Glutamatergic neuron (in vitro differentiated cells): ENCODE measurements at regions not wholly inside any gene's neighbourhood (a gene's known extent, or its start where the extent isn't known, plus 50 kb on each side); places are given as distances from the start of the nearest gene placed in this dataset.

Experiments
- DNase-seq: peaks from one replicate; pipeline ENCODE4 v3.0.0; 2022
- H3K27ac Mint-ChIP-seq: one replicate; pipeline ENCODE4 v1.8.0; 2020; ENCODE audit warnings: mild to moderate bottlenecking, mixed read lengths, inconsistent platforms; ENCODE audit not compliant: unreplicated experiment
- H3K27me3 Mint-ChIP-seq: one replicate; pipeline ENCODE4 v1.8.0; 2020; ENCODE audit warnings: mild to moderate bottlenecking, moderate library complexity, mixed read lengths, inconsistent platforms; ENCODE audit not compliant: unreplicated experiment
- H3K36me3 Mint-ChIP-seq: one replicate; pipeline ENCODE4 v1.8.0; 2020; ENCODE audit warnings: mild to moderate bottlenecking, mixed read lengths, inconsistent platforms; ENCODE audit not compliant: unreplicated experiment
- H3K4me1 Mint-ChIP-seq: one replicate; pipeline ENCODE4 v1.8.0; 2020; ENCODE audit warnings: mild to moderate bottlenecking, low read depth, mixed read lengths, inconsistent platforms; ENCODE audit not compliant: unreplicated experiment
- H3K4me3 Mint-ChIP-seq: one replicate; pipeline ENCODE4 v1.8.0; 2020; ENCODE audit warnings: mild to moderate bottlenecking, mixed read lengths, inconsistent platforms; ENCODE audit not compliant: unreplicated experiment
- H3K9me3 Mint-ChIP-seq: one replicate; pipeline ENCODE4 v1.8.0; 2020; ENCODE audit warnings: mild to moderate bottlenecking, moderate library complexity, mixed read lengths, inconsistent platforms; ENCODE audit not compliant: unreplicated experiment
- TF ChIP-seq, protein P1 (sequence below): fragments of 200-600 bp; sonication (generic); IDR thresholded peaks from one replicate; pipeline ENCODE4 v1.5.0; 2021; ENCODE audit not compliant: partially characterized antibody, unreplicated experiment

- Mint-ChIP-seq H3K4me3 (no peak overlapping the region), H3K9me3 (peaks cover 21% of the 10 kb centered on the region), H3K27me3 (peaks cover 24% of the 10 kb centered on the region), H3K4me1 (peaks cover 37% of the 10 kb centered on the region), H3K36me3 (no peaks in the 10 kb centered on the region), H3K27ac (no peak overlapping the region)
- no peak for DNase-seq
- TF ChIP-seq, protein P1, sequence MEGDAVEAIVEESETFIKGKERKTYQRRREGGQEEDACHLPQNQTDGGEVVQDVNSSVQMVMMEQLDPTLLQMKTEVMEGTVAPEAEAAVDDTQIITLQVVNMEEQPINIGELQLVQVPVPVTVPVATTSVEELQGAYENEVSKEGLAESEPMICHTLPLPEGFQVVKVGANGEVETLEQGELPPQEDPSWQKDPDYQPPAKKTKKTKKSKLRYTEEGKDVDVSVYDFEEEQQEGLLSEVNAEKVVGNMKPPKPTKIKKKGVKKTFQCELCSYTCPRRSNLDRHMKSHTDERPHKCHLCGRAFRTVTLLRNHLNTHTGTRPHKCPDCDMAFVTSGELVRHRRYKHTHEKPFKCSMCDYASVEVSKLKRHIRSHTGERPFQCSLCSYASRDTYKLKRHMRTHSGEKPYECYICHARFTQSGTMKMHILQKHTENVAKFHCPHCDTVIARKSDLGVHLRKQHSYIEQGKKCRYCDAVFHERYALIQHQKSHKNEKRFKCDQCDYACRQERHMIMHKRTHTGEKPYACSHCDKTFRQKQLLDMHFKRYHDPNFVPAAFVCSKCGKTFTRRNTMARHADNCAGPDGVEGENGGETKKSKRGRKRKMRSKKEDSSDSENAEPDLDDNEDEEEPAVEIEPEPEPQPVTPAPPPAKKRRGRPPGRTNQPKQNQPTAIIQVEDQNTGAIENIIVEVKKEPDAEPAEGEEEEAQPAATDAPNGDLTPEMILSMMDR: peak; percentile 17
Measured at GRCh38 chr16:85452364-85453193, 160.5 kb upstream of the GSE1 start.

DNA sequence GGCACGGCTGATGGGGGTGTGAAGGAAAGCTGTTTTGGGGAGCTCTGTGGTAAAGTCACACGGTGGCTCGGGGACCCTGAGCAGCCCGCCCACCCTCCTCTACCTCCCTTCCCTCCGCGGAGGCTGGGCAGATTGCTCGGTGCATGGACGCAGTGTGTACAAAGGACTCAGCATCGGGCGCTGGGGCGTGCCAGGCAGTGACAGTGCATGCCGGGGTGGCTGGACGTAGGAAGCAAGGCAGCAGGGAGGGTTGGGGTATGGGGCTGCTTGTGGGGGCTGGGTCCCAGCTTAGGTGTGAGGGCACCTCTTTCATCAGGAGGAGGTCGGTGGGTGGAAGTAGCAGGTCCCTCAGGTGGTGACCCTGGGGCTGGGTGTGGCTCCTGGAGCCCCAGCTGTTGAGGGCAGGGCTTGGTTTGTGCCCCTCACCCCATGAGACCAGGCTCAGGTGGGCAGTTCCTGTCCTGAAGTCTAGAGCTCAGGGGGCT lies 159.9 kb upstream of the GSE1 start:
- peaks cover 23% of the 10 kb centered on the region for H3K27me3 Mint-ChIP-seq
- H3K27ac Mint-ChIP-seq: no peak overlapping the region
- H3K36me3 Mint-ChIP-seq: no peaks in the 10 kb centered on the region
- H3K9me3 Mint-ChIP-seq: peaks cover 19% of the 10 kb centered on the region
- TF ChIP-seq, protein P1: no peak
- no peak overlapping the region for H3K4me3 Mint-ChIP-seq
- DNase-seq: no peak
- H3K4me1 Mint-ChIP-seq: peaks cover 33% of the 10 kb centered on the region

- no peak for DNase-seq
- Mint-ChIP-seq H3K27ac (no peak overlapping the region), H3K27me3 (peaks cover 21% of the 10 kb centered on the region), H3K9me3 (peaks cover 18% of the 10 kb centered on the region), H3K4me3 (no peak overlapping the region), H3K4me1 (peaks cover 32% of the 10 kb centered on the region), H3K36me3 (no peaks in the 10 kb centered on the region)
- TF ChIP-seq, protein P1: no peak
Measured at GRCh38 chr16:85453703-85454102, 159.4 kb upstream of the GSE1 start.

DNA sequence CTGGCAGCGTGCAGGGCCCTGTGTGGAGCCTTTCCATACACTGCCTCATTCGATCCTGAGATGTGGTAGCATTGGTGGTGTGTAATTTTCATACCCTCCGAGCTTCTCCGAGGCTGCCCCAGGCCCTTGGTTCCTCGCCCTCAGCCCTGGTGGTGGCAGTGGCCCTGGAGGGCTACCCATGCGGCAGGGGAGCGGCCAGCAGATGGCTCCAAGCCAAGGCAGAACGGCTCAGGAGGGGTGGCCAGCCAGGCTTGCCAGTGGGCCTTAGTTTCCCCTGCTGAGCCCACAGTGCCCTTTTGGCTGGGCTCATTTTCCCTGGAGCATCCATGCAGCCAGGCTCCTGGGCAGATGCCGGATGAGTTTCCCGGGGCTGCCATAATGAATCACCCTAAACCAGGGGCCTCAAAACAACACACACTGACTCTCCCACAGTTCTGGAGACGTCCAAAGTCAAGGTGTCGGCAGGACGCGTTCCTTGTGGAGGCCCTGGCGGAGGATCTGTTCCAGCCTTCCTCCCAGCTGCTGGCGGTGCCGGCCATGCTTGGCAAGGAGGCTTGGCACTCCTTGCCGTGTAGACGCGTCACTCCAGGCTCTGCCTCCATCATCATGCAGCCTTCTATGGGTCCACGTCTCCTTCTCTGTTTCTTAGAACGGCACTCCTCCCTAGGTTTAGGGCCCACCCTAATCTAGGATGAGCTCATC lies 158.8 kb upstream of the GSE1 start:
- peaks cover 37% of the 10 kb centered on the region for H3K4me1 Mint-ChIP-seq
- H3K9me3 Mint-ChIP-seq: peaks cover 15% of the 10 kb centered on the region
- no peaks in the 10 kb centered on the region for H3K36me3 Mint-ChIP-seq
- H3K27me3 Mint-ChIP-seq: peaks cover 18% of the 10 kb centered on the region
- H3K4me3 Mint-ChIP-seq: no peak overlapping the region
- DNase-seq: no peak
- TF ChIP-seq, protein P1: no peak
- no peak overlapping the region for H3K27ac Mint-ChIP-seq

GRCh38 chr16:85455534-85455933 lies 157.6 kb upstream of the GSE1 start:
- H3K36me3 Mint-ChIP-seq: no peaks in the 10 kb centered on the region
- no peak overlapping the region for H3K27ac Mint-ChIP-seq
- no peak overlapping the region for H3K4me3 Mint-ChIP-seq
- peaks cover 41% of the 10 kb centered on the region for H3K4me1 Mint-ChIP-seq
- no peak for DNase-seq
- peaks cover 12% of the 10 kb centered on the region for H3K9me3 Mint-ChIP-seq
- H3K27me3 Mint-ChIP-seq: peaks cover 18% of the 10 kb centered on the region
- TF ChIP-seq, protein P1: no peak
